ENCODE measurements at regions not wholly inside any gene's neighbourhood (a gene's known extent, or its start where the extent isn't known, plus 50 kb on each side); places are given as distances from the start of the nearest gene placed in this dataset.

DNA sequence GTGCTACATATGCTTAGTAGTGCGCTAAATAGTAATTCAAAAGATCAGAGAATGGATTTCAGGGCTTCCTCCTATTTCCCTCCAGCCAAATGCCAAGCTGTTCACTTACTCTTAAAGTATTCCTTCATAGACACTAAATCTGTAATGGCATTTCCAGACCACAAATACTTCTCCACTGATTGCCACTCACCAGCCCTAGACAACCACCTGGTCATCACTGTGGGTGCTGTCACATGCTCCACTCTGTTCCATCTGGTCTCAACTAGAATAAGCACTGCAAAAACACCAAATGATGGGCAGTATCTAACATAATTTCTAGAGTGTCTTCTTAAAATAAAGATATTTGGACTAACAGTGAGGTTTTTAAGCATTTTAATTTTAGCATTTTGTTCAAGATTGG, 341.3 kb downstream of the AASDHPPT start:
- 100% methylated on average over 1 of the region's 1 CpG for WGBS, 2 donors
- H3K9me3 ChIP-seq, result no peaks in the 10 kb centered on the region
- H3K27me3 ChIP-seq, result no peaks in the 10 kb centered on the region
- no peaks in the 10 kb centered on the region for H3K4me1 ChIP-seq
- TF ChIP-seq, protein P1, sequence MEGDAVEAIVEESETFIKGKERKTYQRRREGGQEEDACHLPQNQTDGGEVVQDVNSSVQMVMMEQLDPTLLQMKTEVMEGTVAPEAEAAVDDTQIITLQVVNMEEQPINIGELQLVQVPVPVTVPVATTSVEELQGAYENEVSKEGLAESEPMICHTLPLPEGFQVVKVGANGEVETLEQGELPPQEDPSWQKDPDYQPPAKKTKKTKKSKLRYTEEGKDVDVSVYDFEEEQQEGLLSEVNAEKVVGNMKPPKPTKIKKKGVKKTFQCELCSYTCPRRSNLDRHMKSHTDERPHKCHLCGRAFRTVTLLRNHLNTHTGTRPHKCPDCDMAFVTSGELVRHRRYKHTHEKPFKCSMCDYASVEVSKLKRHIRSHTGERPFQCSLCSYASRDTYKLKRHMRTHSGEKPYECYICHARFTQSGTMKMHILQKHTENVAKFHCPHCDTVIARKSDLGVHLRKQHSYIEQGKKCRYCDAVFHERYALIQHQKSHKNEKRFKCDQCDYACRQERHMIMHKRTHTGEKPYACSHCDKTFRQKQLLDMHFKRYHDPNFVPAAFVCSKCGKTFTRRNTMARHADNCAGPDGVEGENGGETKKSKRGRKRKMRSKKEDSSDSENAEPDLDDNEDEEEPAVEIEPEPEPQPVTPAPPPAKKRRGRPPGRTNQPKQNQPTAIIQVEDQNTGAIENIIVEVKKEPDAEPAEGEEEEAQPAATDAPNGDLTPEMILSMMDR (IDR thresholded peaks at IDR 0.05), result no peak
- DNase-seq (no peak), ATAC-seq (no peak)
- no peak overlapping the region for H3K4me3 ChIP-seq
- intact Hi-C loops (cut with DNase I), result no loop called here
- no peaks in the 10 kb centered on the region for H3K36me3 ChIP-seq
- H3K27ac ChIP-seq, result no peak overlapping the region

DNA sequence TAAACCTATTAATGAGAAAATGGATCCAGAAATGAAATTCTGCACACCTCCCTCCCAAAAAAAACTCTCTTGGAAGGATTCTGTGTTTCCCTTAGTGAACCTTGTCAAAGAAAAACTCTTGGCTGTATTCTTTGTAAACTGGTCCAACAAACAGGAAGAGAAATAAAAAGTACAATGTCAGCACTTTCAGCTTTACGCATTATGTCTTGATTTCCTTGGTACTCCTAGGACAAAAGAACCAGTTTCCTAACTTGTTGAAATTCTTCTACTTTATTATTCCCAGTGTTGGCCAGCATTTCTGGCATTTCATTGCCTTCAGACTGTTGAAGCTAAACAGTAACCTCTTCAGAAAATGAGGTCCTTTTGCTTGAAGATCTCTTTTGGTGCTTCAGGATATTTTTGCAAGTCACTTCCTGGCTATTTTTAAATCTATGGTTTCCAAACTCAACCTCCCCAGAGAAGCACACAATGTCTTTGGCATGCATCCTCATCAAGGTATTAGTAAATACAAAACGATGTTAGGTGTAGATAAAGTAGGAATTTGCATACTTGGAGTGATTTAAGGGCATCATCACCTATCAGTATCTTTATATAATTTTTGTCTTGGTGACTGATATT, 342.7 kb downstream of the AASDHPPT start:
- no peak overlapping the region for H3K4me3 ChIP-seq
- H3K9me3 ChIP-seq, result no peaks in the 10 kb centered on the region
- intact Hi-C loops (cut with DNase I), result no loop called here
- H3K36me3 ChIP-seq, result no peaks in the 10 kb centered on the region
- 48 to 56% methylated on average over 2 of the region's 2 CpGs for WGBS, 2 donors
- H3K27me3 ChIP-seq, result no peaks in the 10 kb centered on the region
- H3K4me1 ChIP-seq, result no peaks in the 10 kb centered on the region
- ATAC-seq (no peak), DNase-seq (no peak)
- peak overlapping the region in 1 of 10 donors; percentile 17 for H3K27ac ChIP-seq
- TF ChIP-seq, protein P1 (IDR thresholded peaks at IDR 0.05), result no peak

DNA sequence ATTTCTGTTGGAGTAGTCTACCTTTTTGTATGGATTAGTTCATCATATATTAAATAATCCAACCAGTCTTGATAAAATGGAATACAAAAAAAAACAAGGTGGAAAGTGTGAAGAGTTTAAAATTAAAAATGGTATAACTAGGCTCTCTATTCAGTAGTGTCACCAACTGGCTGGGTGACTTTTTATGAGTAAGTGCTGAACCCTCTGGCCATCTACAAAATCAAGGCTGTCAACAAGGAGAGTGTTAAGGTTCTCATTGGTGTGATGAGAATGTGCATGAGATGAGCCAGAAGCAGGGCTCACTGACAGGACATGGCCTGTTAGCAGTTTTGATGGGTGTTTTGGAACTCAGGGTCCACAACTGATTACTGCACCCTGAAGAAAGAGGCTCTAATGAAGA, 343.2 kb downstream of the AASDHPPT start:
- DNase-seq, result no peak
- no peaks in the 10 kb centered on the region for H3K4me1 ChIP-seq
- no peak overlapping the region for H3K27ac ChIP-seq
- ATAC-seq, result no peak
- TF ChIP-seq, protein P1 (IDR thresholded peaks at IDR 0.05), result no peak
- H3K4me3 ChIP-seq, result no peak overlapping the region
- no peaks in the 10 kb centered on the region for H3K9me3 ChIP-seq
- no peaks in the 10 kb centered on the region for H3K36me3 ChIP-seq
- no peaks in the 10 kb centered on the region for H3K27me3 ChIP-seq
- intact Hi-C loops (cut with DNase I), result no loop called here

DNA sequence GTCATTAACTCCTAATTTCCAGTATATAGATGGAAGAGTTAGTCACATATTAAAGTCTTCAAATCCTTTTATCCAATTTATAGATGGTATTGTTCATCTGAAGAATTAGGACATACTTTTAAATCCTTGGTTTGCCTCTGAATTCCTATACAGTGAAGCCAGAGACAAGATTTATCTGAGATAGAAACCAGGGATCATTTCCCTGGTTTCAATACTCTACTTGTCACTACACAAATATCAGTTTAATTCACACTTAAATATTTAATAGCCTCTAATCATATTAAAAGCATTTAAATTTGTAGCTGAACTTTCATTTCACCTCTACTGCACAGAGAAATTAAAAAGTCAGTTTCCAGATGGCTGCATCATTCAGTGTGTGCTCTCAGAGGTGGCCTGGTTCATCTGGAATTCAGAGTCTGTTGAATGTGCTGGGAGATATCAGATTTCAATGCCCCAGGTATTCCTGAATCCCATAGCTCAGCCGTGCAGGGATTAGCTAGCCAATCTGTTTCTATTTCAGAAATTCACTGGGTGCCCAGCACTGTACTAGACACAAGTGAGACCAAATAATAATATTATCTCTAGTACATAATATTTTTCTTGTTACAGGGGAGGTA, 344.3 kb downstream of the AASDHPPT start:
- DNase-seq (no peak), ATAC-seq (no peak)
- Histone ChIP-seq H3K4me1 (no peaks in the 10 kb centered on the region), H3K9me3 (peaks cover 0 to 2% (median 0%) of the 10 kb centered on the region in 11 donors), H3K36me3 (no peaks in the 10 kb centered on the region), H3K27me3 (no peaks in the 10 kb centered on the region), H3K27ac (no peak overlapping the region), H3K4me3 (no peak overlapping the region)
- TF ChIP-seq, protein P1 (IDR thresholded peaks at IDR 0.05), result no peak
- intact Hi-C loops (cut with DNase I), result no loop called here
- 24 to 25% methylated on average over 1 of the region's 1 CpG for WGBS, 2 donors
